MCF 10A (cell line): ENCODE measurements at regions not wholly inside any gene's neighbourhood (a gene's known extent, or its start where the extent isn't known, plus 50 kb on each side); places are given as distances from the start of the nearest gene placed in this dataset.

Experiments used
- BruUV-seq: library from RNA; stranded (reverse); fragments of 400-500 nt; replicated peaks from 2 replicates; lab custom pipeline; 2021; lab: Mats Ljungman, UMichigan
- CTCF ChIA-PET: fragments of 300-600 bp; sonication (Branson Sonifier 250); formaldehyde crosslinking; extraction: SDS; loops from one replicate; lab custom pipeline; 2021; ENCODE audit warnings: antibody characterized with exemption, inconsistent platforms; lab: Yijun Ruan, JAX
- POLR2A ChIA-PET: fragments of 300-600, 350-650 bp; sonication (Branson Sonifier 250); formaldehyde crosslinking; extraction: SDS; loops from one replicate; lab custom pipeline; 2020; ENCODE audit warnings: antibody characterized with exemption, inconsistent platforms; lab: Yijun Ruan, JAX
- DNase-seq: peaks from one replicate; pipeline ENCODE4 v3.0.0-alpha.2; 2018; ENCODE audit not compliant: unreplicated experiment
- H3K27ac Mint-ChIP-seq: one replicate; pipeline ENCODE4 v1.8.0; 2022; ENCODE audit warnings: mild to moderate bottlenecking, low read depth, mixed read lengths; ENCODE audit not compliant: unreplicated experiment
- H3K27me3 Mint-ChIP-seq: one replicate; pipeline ENCODE4 v1.8.0; 2022; ENCODE audit warnings: mixed read lengths; ENCODE audit not compliant: insufficient read depth, unreplicated experiment
- H3K36me3 Mint-ChIP-seq: one replicate; pipeline ENCODE4 v1.8.0; 2022; ENCODE audit warnings: mild to moderate bottlenecking, moderate library complexity, mixed read lengths; ENCODE audit not compliant: insufficient read depth, unreplicated experiment
- H3K4me1 Mint-ChIP-seq: one replicate; pipeline ENCODE4 v1.8.0; 2022; ENCODE audit warnings: mixed read lengths; ENCODE audit not compliant: insufficient read depth, unreplicated experiment
- H3K4me3 Mint-ChIP-seq: one replicate; pipeline ENCODE4 v1.8.0; 2022; ENCODE audit warnings: mild to moderate bottlenecking, moderate library complexity, mixed read lengths; ENCODE audit not compliant: unreplicated experiment
- H3K9me3 Mint-ChIP-seq: one replicate; pipeline ENCODE4 v1.8.0; 2022; ENCODE audit warnings: mixed read lengths; ENCODE audit not compliant: unreplicated experiment
- CTCF ChIP-seq: fragments of 200-600 bp; IDR thresholded peaks from one replicate; pipeline ENCODE4 v1.8.0; 2022; ENCODE audit warnings: antibody characterized with exemption, mild to moderate bottlenecking; ENCODE audit not compliant: unreplicated experiment
- intact Hi-C: fragments of 100-400 bp; cut with micrococcal nuclease; formaldehyde crosslinking; loops from 2 replicates; pipeline ENCODE4 v1.14.1; 2022

GRCh38 chr3:153257673-153258351 is 95.8 kb downstream of the RAP2B start:
- Mint-ChIP-seq H3K4me3 (no peak overlapping the region), H3K4me1 (peaks cover 7% of the 10 kb centered on the region), H3K9me3 (no peaks in the 10 kb centered on the region), H3K27me3 (no peaks in the 10 kb centered on the region), H3K36me3 (no peaks in the 10 kb centered on the region), H3K27ac (no peak overlapping the region)
- DNase-seq = no peak
- POLR2A ChIA-PET = interaction anchor here (0.6 kb wide), 2 partner anchors 303 to 335 kb away, joined by 3 read pairs; no protein-coding TSS in a partner anchor
- BruUV-seq = no TSS peak
- TF ChIP-seq CTCF = no peak
- intact Hi-C loops = no loop called here
- CTCF ChIA-PET = interaction anchor here (0.6 kb wide), 4 partner anchors 16 to 734 kb away, joined by 3 read pairs; no protein-coding TSS in a partner anchor

- H3K36me3 Mint-ChIP-seq = no peaks in the 10 kb centered on the region
- TF ChIP-seq CTCF = no peak
- CTCF ChIA-PET = no interaction called here
- intact Hi-C loops = no loop called here
- no peaks in the 10 kb centered on the region for H3K27me3 Mint-ChIP-seq
- no TSS peak for BruUV-seq
- H3K4me1 Mint-ChIP-seq = peaks cover 7% of the 10 kb centered on the region
- H3K4me3 Mint-ChIP-seq = no peak overlapping the region
- H3K27ac Mint-ChIP-seq = no peak overlapping the region
- no peak for DNase-seq
- H3K9me3 Mint-ChIP-seq = peaks cover 7% of the 10 kb centered on the region
- POLR2A ChIA-PET = interaction anchor here (0.5 to 0.8 kb wide), 2 partner anchors 22 to 74 kb away, joined by 3 read pairs; no protein-coding TSS in a partner anchor
Observed at GRCh38 chr3:153259956-153260355, 97.9 kb downstream of the RAP2B start.

GRCh38 chr3:153260681-153261080 is 98.7 kb downstream of the RAP2B start:
- peaks cover 7% of the 10 kb centered on the region for H3K9me3 Mint-ChIP-seq
- ChIA-PET POLR2A (interaction anchor here (0.5 to 0.8 kb wide), 2 partner anchors 21 to 75 kb away, joined by 3 read pairs; no protein-coding TSS in a partner anchor), CTCF (no interaction called here)
- H3K27ac Mint-ChIP-seq = no peak overlapping the region
- no TSS peak for BruUV-seq
- intact Hi-C loops = no loop called here
- H3K36me3 Mint-ChIP-seq = no peaks in the 10 kb centered on the region
- no peak for DNase-seq
- no peak for TF ChIP-seq CTCF
- H3K4me3 Mint-ChIP-seq = no peak overlapping the region
- no peaks in the 10 kb centered on the region for H3K27me3 Mint-ChIP-seq
- H3K4me1 Mint-ChIP-seq = peaks cover 7% of the 10 kb centered on the region

- no TSS peak for BruUV-seq
- ChIA-PET POLR2A (no interaction called here), CTCF (interaction anchor here (0.6 kb wide), 1 partner anchor 12 kb away, joined by 3 read pairs; no protein-coding TSS in a partner anchor)
- Mint-ChIP-seq H3K4me3 (no peak overlapping the region), H3K36me3 (no peaks in the 10 kb centered on the region), H3K27me3 (no peaks in the 10 kb centered on the region), H3K9me3 (peaks cover 7% of the 10 kb centered on the region), H3K4me1 (no peaks in the 10 kb centered on the region), H3K27ac (no peak overlapping the region)
- no peak for DNase-seq
- intact Hi-C loops = no loop called here
- no peak for TF ChIP-seq CTCF
Observed at GRCh38 chr3:153266619-153267018, 104.6 kb downstream of the RAP2B start.
